NCI-H2081 treated with DMSO at 0.1 percent for 48 hours (cell line): ENCODE measurements at regions not wholly inside any gene's neighbourhood (a gene's known extent, or its start where the extent isn't known, plus 50 kb on each side); places are given as distances from the start of the nearest gene placed in this dataset.
A peak's percentile ranks its signal among the peaks of the same experiment; 100 is the strongest.

Experiments used
- DNase-seq: peaks from one replicate; lab custom pipeline; 2025; lab: John Stamatoyannopoulos, UW

DNA sequence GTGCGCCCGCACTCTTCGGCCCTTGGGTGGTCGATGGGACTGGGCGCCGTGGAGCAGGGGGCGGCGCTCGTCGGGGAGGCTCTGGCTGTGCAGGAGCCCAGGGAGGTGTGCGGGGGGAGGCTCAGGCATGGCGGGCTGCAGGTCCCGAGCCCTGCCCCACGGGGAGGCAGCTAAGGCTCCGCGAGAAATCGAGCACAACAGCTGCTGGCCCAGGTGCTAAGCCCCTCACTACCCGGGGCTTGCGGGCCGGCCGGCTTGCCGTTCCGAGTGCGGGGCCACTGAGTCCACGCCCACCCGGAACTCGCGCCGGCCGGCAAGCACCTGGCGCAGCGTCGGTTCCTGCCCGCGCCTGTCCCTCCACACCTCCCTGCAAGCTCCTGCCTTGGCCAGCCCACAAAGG is 462.3 kb upstream of the JARID2 start:
- DNase-seq = no peak

DNA sequence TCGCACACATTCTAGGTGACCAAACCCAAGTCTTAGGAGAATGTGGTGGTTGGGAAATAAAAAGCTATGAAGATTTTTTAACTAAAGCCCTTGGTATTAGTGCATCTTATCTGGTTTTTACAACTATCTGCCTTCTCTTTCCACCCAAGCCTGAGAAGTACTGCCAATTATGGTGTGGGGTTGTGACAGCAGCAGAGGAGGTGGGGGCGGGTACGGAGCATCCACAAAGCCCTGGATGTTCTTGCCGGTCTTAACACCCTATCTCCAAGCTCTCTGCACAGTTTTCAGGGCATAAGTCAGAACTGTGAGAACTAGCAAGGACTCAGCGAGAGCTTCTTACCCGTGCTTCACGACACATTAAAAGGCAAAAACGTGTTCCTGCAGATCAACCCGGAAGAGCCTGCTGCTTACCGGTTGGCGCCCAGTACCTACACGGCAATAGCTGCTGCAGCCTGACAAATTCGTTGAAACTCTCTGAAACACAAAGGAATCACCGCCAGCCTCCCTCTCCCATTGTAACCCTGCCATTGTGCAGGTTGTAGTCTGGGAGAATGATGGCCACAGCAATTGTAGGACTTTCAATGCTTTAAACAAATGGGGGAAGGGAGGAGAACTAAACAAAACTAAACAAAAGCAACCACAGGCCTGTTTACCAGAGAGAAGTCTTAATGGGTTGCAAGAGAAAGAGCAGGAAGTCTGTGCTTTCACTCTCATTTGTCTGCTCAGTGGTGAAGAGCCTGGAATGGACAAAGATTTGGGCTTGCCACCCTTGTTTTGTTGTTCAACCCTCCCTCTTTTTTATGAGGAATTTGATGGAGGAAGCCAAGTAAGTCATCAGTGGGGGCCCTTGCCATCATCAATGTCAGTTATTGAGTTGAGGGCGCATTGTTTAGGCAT is 461.0 kb upstream of the JARID2 start:
- DNase-seq = peak; percentile 24

DNA sequence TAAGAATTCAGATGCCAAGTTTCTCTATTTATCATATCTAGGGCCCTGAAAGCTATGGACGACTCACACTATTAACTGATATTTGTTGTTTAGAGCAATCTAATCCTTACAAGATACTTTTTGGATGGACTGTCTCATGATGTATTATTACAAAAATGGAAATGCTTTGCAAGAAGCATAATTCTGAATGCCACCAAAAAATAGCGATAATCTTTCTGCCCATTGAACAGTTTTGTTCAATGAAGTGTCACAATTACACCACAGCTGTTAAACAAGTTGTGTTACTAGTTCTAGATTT is 460.4 kb upstream of the JARID2 start:
- DNase-seq = no peak

DNA sequence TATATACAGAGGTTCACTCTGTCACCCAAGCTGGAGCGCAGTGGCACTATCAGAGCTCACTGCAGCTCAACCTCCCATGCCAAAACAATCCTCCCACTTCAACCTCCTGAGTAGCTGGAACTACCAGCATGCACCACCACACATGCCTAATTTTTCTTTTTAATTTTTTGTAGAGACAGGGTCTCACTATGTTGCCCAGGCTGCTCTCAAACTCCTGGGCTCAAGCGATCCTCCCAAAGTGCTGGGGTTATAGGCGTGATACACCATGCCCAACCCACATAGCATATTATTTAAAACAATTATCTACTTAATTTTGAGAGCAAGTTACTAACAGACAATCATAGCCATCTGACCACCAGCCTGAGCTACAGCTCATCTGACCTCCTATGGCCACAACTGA is 459.9 kb upstream of the JARID2 start:
- DNase-seq = no peak

DNA sequence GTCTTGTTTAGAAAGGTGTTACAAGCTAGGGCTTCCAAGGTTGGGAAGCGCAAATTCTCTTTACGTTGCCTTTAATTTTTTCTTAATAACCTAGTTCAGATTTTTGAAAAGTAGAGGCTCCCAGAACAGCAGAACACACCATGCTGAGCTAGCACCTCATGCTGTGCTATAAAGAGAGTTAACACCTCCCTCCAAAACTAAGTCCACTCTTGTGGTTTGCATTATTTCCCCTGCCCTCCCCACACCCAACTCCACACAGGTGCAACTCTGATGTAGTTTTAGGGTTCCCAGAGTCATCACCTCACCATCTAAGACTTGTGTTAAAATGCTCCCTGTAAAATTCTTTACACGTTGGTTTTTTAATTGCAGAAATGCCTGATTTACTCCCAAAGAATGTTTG is 459.4 kb upstream of the JARID2 start:
- DNase-seq = no peak

DNA sequence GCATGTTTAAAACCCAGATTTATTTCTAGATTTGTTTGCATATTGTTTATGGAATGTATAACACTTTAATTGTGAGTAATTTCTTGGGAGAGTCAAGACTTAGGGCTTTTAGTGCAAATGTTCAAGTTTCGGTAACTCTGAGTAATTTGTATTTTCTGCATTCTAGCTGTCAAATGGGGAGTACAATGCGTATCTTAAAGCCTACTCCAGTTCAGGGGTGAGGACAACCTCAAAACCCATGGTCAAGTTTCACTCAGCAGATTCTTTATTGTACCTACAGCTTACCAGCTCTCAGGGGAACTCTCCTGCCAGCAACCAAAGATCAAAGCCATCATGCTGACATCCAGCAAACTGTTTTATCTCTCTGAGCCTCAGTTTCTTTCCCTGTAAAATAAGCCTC is 458.6 kb upstream of the JARID2 start:
- no peak for DNase-seq

DNA sequence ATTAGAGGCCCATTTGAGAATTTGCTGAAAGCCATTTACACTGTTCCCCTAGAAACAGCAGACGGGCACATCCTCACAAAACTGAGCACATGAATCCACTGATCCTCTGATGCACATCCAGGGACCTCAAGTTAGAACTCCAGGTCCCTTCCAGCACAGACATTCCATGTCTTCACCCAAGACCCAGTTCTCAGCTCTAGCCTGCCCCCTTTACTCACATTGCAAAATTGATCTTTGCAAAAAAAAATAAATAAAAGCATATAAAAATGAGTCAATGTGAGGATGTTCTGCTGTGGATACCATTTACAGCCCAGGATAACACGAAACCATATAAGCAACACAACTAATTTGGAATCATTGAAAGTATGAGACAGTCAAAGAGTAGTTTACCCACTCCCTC is 458.2 kb upstream of the JARID2 start:
- no peak for DNase-seq

DNA sequence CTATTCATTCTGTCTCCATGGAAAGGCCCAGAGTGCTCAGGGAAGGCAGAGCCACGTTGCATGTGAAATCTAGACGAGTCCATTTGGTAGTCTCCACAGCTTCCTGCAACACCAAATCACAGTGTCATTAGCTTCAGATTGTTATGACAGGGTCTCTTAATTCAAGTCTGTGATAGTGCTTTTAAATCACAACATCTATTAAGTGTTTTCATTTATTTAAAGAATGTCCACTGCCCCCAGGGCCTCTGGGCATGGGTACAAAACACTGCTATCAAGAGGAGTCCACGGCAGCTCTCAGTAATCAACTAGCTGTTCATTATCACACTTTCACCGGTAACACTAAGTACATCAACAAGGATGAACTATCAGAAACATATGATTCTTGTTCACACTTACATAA is 455.9 kb upstream of the JARID2 start:
- DNase-seq = no peak

DNA sequence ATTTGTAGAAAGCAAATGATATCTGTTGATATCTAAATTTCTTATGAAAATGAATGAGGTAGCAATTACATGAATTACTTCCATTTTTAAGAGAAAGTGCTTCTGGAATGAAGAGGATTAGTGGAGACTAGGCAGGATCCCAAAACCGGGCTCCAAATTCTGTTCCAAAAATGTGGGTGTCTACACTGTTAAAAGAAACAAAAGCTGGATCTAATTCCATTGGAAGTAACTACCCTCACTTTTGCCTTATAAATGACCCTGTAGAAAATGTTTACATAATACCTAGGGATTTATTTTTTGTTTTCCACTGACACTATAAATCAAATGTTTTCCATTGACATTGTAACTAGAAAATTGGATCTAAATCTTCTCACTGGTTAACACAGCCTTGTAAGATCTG is 454.9 kb upstream of the JARID2 start:
- DNase-seq = no peak

DNA sequence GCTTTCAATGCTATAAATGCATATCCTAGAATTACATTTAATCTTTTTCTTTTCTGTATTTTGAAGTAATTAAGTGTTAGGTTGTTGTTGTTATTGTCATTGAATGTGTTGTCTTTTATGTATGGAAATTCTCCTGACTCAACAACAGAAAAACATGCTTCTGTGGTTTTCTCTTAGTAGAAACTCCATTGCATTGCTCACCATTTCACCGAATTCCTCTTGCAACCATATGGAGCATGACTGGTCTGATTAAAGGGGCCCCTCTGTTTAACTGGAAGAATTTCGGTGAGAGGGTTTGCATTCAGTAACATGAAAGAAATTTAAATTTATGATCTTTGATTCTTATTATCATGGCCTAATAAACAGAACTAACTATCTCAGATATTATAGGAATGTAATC is 454.3 kb upstream of the JARID2 start:
- DNase-seq = no peak

DNA sequence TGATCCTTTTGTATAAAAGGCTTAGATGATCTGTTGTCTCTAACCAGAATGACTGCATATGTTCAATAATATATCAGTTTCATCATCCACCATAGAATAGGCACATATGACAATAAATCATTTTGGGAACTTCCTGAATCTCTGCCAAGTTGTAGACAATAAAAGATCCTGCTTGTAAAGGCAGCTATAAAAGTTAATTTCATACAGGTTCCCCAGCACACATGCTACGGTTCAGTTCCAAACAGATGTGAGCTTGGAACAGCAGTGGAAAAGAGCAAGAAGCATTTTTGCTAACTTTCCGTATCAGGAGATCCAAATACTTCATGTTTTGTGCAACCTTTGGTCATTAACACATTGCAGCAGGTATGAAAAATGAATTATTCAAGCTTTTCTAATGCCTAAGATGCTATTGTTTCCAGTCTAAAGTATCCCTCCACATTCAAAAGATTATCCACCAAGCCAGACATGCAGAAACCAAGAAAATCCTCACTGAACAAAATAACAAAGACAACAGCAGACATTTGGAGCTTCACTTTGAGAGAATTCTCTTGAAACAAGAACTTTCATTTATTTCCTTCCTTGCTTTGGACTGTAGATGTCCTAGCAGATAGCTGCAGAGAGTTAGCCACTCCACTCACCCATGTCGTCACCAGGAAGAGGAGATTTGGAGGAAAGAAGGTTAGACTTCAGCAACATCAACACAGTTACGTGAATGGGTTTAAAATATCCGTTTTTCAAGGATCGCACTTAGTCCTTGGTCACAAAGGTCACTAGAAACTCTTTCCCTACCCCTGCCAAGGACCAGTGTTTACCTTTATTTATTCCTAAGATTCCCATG is 453.5 kb upstream of the JARID2 start:
- no peak for DNase-seq

DNA sequence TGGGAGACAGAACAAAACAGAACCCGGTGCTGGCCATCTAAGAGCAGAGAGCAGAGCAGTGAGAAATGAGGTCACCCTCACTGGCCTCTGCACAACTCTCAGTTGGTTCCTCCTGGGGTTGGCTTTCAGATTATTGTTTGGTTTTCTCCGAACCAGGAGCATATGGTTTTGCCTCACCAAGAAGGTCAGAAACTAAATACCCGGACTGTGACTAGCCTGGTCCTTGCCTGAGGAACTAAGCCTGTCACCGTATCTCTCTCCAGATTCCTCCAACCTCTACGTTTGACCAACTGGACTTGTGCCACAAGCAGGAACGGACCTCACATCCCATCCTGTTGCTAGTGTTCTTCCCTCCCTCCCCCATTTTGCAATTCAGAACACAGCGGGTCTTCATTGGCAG is 450.4 kb upstream of the JARID2 start:
- DNase-seq = no peak

DNA sequence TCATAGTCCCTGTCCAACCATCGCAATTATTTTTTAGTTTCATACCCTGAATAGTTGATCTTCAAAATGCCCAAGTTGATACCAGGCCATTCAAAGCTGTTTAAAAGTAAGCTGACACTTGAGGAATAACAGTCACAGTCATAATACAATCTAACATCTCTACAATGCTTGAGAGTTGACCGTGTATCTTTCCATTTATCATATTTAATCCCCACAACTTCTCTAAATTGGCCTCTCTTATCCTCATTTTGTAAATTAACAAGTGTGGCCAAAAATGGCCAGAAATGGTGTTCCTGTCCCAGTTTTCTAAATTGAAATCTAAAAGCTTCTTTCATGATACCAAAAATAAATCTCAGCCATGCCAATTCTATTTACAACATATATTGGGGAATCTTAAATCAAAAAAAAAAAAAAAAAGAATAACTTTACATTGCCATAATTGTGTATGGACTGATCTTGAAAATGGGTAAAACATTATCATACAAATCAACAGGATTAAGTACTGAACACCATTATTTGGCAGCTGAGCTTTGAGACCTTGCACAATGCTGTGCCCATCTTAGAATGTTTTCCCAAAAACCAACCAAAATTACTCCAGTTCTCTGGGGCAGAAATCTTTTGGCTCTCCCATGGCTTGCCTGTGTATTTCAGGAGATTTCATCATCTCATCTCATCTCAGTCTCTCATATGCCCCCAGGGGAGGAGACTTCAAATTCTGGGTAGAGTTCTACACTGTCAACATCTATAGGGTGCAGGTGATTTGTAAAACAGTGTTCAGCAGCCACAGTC is 448.7 kb upstream of the JARID2 start:
- DNase-seq = no peak

DNA sequence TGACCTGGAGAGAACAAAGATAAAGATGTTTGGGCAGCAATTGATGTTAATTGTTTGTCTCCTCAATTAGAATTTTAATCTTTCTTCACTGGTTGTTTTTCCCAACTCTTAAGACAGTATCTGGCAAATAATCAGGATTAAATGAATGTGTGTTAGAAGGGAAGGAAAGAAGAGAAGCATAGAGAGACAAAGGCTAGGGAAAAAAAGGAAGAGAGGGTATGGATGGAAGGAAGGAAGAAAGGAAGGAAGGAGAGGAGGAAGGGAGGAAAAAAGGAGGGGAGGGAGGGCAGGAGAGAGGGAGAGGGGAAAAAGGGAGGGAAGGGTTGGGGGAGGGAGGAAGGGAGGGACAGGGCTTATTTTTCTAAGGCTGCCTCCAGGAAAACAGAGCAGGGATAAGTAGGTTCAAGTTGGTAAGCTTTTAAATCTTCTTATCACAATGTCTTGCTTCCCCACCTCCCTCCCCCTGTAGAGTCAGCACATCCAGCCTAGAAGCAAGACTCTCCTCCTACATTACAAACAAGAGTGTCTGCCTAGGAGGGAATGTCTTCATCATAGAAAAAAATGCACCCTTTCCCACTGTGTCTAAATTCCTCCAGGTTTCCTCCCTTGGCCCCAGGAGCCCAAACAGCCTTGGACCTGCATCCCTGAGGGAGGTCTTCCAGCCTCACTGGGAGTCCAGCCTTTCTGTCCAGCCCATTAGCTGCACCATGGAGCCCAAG is 447.8 kb upstream of the JARID2 start:
- no peak for DNase-seq

DNA sequence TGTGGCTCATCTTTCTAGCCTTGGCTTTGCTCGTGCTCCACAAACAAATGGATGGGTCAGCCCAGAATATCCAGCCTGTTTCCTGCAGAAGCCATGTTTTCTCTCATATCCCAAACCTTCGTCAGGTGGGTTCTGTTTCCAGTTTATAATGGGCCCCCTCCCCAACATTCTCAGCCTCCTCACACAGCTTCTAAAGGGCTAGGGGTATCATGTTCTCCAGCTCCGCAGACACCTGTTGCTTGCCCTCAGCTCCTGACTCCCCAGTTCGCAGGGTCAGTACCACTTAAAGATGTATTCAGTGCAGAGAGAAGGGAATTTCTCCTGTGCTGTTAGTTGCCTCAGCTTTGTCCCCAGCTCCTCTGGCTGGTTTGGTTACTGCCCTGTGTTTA is 447.3 kb upstream of the JARID2 start:
- DNase-seq = no peak

DNA sequence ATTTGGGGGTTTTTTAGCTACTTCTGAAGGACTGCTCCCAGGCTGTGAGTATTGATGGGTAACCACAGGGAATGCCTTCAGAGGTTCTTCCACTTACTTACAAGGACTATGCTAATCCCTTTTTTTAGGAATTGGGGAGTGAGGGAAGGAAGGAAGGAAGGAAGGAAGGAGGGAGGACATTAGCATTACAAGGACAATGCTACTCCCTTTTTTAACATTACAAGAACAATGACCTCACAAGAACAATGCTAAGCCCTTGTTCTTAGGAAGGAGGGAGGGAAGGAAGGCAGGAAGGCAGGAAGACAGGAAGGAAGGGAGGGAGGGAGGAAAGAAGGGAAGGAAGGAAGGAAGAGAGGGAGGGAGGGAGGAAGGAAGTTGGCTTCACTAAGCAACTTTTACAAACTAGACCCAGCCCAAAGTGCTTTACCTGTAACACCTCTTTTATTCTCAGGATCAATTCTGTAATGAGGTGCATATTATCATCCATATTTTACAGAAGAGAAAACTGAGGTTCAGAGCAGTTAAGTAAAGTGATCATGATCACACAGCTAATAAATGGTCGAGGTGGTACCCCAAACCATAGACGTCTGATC is 446.8 kb upstream of the JARID2 start:
- DNase-seq = no peak

DNA sequence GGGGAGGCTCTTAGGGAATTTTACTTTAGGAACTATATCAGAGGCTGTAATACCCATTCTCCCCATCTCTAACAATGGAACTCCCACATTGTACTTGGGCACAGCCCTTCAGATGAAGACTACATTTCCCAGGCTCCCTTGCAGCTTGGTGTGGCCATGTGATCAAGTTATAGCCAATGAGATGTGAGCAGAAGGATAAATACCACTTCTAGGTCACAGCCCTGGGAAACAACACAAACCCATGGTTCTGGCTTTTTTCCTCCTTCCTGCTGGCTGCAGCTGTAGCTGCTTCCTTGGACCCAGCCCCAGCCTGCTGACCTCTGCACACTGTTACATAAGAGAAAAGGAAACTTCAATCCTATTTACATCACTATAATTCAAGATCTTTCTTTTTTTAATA is 445.9 kb upstream of the JARID2 start:
- no peak for DNase-seq

DNA sequence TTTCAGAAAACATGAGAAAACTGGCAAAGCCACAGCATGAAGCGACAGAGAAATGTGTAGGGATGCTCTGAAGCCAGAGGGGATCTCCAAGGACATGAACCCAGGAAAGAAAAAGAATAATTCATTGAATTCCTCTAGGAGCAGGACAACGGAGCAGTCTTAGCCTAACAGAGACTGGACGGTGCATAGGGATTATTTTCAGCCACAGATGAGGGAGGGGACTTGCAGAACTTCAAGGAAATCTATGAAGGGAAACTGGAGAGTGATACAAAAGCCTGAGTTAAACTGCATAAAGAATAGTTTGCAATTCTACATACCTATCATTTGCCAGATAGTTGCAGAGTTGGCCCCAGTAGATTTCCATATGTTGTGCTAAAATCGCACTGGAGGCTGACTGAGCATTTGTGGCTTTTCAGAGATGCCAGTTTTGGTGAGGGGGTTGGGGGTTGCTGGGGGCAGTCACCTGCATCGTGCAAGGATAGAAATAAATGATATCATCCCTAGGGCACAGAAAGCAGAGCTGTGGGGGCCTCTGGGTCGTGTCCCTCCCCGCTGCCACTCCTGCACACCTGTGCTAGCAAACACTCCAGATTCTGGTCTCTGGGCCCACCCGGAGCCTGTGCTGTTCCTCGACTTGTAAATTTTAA is 443.2 kb upstream of the JARID2 start:
- DNase-seq = no peak

DNA sequence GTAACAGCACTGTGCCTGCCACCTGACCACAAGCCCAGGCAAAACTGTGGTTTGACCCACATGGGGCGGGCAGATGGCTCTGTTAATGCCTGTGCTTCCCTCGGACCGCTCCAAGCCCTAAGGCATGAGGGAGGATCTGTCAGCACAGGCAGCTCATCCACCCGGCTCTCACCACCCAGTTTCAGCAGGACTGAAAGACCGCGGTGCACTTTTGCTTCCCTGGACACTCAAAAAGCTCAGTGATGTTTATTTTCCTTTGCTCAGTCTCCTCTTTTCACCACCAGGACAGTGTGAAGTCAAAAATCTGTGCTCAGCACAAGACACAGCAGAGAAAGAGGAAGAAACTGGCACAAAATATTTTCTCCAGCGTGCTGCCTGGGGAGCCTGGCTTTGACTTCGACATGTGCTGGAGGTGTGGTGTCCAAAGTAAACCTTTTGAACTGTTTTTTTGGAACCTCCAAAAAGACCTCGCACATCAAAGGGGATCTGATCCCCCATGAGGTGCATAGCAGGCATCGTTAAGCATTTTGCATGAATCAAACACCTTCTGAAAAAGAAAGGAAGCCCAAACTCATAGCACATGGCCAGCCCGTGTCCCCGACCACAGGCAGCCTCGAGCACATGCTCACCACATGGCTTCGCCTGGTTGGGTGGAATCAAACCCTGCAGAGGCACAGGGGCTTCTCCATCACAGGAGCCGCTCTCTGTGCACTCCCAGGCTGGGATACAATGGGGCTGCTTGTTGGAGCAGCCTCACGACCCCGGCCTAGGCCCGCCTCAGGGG is 441.7 kb upstream of the JARID2 start:
- no peak for DNase-seq

DNA sequence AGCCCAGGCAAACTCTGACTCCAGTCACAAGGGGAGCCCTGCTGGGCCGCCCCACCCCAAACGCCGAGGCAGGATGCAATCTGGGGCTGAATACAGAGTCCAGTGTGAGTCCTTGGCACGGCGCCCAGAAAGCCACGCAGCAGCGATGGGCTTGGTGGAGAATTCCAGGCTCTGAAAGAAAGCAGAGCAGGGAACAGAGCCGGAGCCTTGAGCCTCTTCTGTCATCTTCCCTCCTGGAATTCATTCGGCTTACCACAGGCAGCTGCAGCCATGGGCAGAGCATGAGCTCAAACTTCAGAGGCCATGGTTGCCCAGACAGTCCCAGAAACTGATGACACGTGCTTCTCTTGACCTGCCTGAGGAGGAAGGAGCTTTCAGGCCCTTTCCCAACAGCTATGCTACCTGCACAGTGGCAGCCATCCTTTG is 441.1 kb upstream of the JARID2 start:
- DNase-seq = no peak
